ENCODE measurements at regions not wholly inside any gene's neighbourhood (a gene's known extent, or its start where the extent isn't known, plus 50 kb on each side); places are given as distances from the start of the nearest gene placed in this dataset.

DNA sequence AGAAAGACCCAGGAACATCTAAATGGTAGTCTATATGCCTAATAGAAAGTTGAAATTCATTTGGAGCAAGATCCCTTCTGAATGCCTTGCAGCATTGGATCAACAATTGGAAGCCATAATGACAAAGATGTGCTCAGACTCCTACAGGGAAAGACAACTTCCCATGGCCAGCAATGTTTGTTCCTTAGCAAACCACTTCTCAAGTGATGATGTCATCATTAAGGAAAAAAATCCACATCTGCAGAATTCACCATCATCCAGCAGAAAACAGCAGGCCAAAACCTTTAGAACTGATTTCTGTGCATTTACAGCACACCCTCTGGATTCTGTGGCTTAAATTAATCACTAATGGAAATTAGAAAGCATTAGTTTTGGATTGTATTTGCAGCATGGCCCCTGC lies 82.4 kb upstream of the ZIC3 start:
- Histone ChIP-seq H3K27me3 (ENCODE audit: low read depth) (no peaks in the 10 kb centered on the region), H3K4me3 (no peak overlapping the region), H3K9me3 (replicated peaks) (no peaks in the 10 kb centered on the region), H3K27ac (replicated peaks) (no peak overlapping the region), H3K36me3 (no peaks in the 10 kb centered on the region), H3K4me1 (no peaks in the 10 kb centered on the region)
- intact Hi-C loops (cut with micrococcal nuclease): no loop called here
- DNase-seq: no peak
- no peak for TF ChIP-seq CTCF (IDR thresholded peaks at IDR 0.05; ENCODE audit: borderline replicate concordance)

- no peak for DNase-seq
- Histone ChIP-seq H3K27ac (replicated peaks) (no peak overlapping the region), H3K36me3 (no peaks in the 10 kb centered on the region), H3K9me3 (replicated peaks) (no peaks in the 10 kb centered on the region), H3K4me1 (no peaks in the 10 kb centered on the region), H3K27me3 (ENCODE audit: low read depth) (no peaks in the 10 kb centered on the region), H3K4me3 (no peak overlapping the region)
- no peak for TF ChIP-seq CTCF (IDR thresholded peaks at IDR 0.05; ENCODE audit: borderline replicate concordance)
- intact Hi-C loops (cut with micrococcal nuclease): no loop called here
These were observed 83.8 kb upstream of the ZIC3 start for GRCh38 chrX:137482136-137482535.

DNA sequence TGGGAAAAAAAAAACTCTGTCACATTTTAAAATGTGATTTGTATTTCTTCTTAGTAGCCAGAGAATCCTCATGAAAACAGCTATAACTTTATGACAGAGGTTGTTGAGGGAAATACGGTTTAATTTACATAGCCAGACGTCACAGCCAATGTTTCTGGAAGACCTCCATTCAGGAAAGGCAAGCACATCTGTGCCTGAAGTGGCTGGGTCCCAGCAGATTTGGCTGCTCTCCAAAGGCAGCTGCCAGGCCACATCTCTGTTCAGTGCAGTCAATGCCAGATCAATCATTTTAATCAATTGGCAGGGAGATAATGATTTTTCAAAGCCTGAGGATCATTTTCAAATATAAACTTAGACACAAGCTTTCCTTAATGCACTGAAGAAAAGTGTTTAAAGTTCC lies 86.5 kb upstream of the ZIC3 start:
- no peak for DNase-seq
- intact Hi-C loops (cut with micrococcal nuclease): no loop called here
- Histone ChIP-seq H3K9me3 (replicated peaks) (no peaks in the 10 kb centered on the region), H3K4me1 (no peaks in the 10 kb centered on the region), H3K36me3 (no peaks in the 10 kb centered on the region), H3K27ac (replicated peaks) (no peak overlapping the region), H3K4me3 (no peak overlapping the region), H3K27me3 (ENCODE audit: low read depth) (no peaks in the 10 kb centered on the region)
- no peak for TF ChIP-seq CTCF (IDR thresholded peaks at IDR 0.05; ENCODE audit: borderline replicate concordance)

GRCh38 chrX:137441711-137442110 lies 124.2 kb upstream of the ZIC3 start:
- no peaks in the 10 kb centered on the region for H3K27me3 ChIP-seq (ENCODE audit: low read depth)
- TF ChIP-seq CTCF (IDR thresholded peaks at IDR 0.05; ENCODE audit: borderline replicate concordance): no peak
- no peaks in the 10 kb centered on the region for H3K4me1 ChIP-seq
- no peak for DNase-seq
- H3K36me3 ChIP-seq: no peaks in the 10 kb centered on the region
- intact Hi-C loops (cut with micrococcal nuclease): no loop called here
- H3K4me3 ChIP-seq: no peak overlapping the region
- no peak overlapping the region for H3K27ac ChIP-seq (replicated peaks)
- H3K9me3 ChIP-seq (replicated peaks): no peaks in the 10 kb centered on the region

DNA sequence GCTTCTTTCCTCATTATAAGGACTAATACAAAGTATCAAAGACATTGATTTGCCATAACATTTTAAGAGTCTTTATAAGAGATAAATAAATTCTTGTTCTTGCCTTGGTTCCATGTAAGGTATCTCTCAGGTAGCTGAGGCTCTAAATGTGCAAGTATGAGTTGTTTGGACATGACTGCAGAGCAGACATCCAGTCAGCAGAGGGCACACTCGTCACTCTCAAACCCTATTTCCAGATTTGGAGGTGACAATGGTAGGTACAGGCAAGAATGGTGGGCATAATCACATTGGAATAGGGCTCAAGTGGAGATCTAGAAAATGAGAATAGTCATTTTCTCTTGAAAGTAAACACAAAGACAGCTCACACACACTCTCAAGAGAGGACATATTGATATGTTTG lies 133.3 kb upstream of the ZIC3 start:
- no peak for TF ChIP-seq CTCF (IDR thresholded peaks at IDR 0.05; ENCODE audit: borderline replicate concordance)
- no peak for DNase-seq
- intact Hi-C loops (cut with micrococcal nuclease): no loop called here
- H3K9me3 ChIP-seq (replicated peaks): no peaks in the 10 kb centered on the region
- H3K27me3 ChIP-seq (ENCODE audit: low read depth): peaks cover 33% of the 10 kb centered on the region
- H3K4me1 ChIP-seq: peaks cover 7% of the 10 kb centered on the region
- H3K4me3 ChIP-seq: no peak overlapping the region
- no peaks in the 10 kb centered on the region for H3K36me3 ChIP-seq
- H3K27ac ChIP-seq (replicated peaks): no peak overlapping the region

Data from left ventricle myocardium inferior (tissue), 1 donor.